Peyer's patch (tissue), 4 donors: ENCODE measurements at regions not wholly inside any gene's neighbourhood (a gene's known extent, or its start where the extent isn't known, plus 50 kb on each side); places are given as distances from the start of the nearest gene placed in this dataset.

Experiments
- DNase-seq, 3 donors: peaks; one replicate each; pipeline ENCODE4 v3.0.0-alpha.2; 2017 to 2019
- H3K27ac ChIP-seq, 4 donors: fragments of 200-600 bp; sonication (generic); one replicate each; pipeline ENCODE4 v1.5.1; 2016 to 2019
- H3K27me3 ChIP-seq, 2 donors: fragments of 200-600 bp; sonication (generic); one replicate each; pipeline ENCODE4 v1.5.1; 2019
- H3K36me3 ChIP-seq, 3 donors: fragments of 200-600 bp; sonication (generic); one replicate each; pipeline ENCODE4 v1.5.1; 2016 to 2019
- H3K4me1 ChIP-seq, 4 donors: fragments of 200-600 bp; sonication (generic); one replicate each; pipeline ENCODE4 v1.5.1; 2016 to 2019
- H3K4me3 ChIP-seq, 4 donors: fragments of 200-600 bp; sonication (generic); 1 replicate in 3 of 4; 2 replicates in 1 of 4; pipeline ENCODE4 v1.5.1; 2016 to 2019; ENCODE audit warnings: mild to moderate bottlenecking in 1 of 4
- H3K9me3 ChIP-seq, 4 donors: fragments of 200-600 bp; sonication (generic); one replicate each; pipeline ENCODE4 v1.5.1; 2016 to 2019; ENCODE audit warnings: mild to moderate bottlenecking in 1 of 4
- POLR2A ChIP-seq, 2 donors: fragments of 450-650 bp; IDR thresholded peaks; one replicate each; pipeline ENCODE4 v1.5.1; 2017; ENCODE audit warnings: antibody characterized with exemption in 2 of 2, mild to moderate bottlenecking in 2 of 2, moderate library complexity in 2 of 2
- TF ChIP-seq, protein P1 (sequence below), 6 experiments: fragments of 450-650 bp in 4 of 6; fragments of 200-600 bp in 2 of 6; sonication (generic) in 1 of 6; IDR thresholded peaks; one replicate each; pipeline ENCODE4 v1.5.1; 2017 to 2019; ENCODE audit warnings: antibody characterized with exemption in 6 of 6, mild to moderate bottlenecking in 3 of 6, moderate library complexity in 1 of 6

- H3K9me3 ChIP-seq = no peaks in the 10 kb centered on the region
- no peaks in the 10 kb centered on the region for H3K36me3 ChIP-seq
- H3K27me3 ChIP-seq = no peaks in the 10 kb centered on the region
- no peak for DNase-seq
- H3K4me3 ChIP-seq = no peak overlapping the region
- H3K4me1 ChIP-seq = no peaks in the 10 kb centered on the region
- no peak overlapping the region for H3K27ac ChIP-seq
- TF ChIP-seq, protein P1, sequence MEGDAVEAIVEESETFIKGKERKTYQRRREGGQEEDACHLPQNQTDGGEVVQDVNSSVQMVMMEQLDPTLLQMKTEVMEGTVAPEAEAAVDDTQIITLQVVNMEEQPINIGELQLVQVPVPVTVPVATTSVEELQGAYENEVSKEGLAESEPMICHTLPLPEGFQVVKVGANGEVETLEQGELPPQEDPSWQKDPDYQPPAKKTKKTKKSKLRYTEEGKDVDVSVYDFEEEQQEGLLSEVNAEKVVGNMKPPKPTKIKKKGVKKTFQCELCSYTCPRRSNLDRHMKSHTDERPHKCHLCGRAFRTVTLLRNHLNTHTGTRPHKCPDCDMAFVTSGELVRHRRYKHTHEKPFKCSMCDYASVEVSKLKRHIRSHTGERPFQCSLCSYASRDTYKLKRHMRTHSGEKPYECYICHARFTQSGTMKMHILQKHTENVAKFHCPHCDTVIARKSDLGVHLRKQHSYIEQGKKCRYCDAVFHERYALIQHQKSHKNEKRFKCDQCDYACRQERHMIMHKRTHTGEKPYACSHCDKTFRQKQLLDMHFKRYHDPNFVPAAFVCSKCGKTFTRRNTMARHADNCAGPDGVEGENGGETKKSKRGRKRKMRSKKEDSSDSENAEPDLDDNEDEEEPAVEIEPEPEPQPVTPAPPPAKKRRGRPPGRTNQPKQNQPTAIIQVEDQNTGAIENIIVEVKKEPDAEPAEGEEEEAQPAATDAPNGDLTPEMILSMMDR (IDR thresholded peaks at IDR 0.05) = no peak
- TF ChIP-seq POLR2A (IDR thresholded peaks at IDR 0.05) = no peak
Measured at GRCh38 chr5:86008704-86009103, 609.0 kb upstream of the COX7C start.

DNA sequence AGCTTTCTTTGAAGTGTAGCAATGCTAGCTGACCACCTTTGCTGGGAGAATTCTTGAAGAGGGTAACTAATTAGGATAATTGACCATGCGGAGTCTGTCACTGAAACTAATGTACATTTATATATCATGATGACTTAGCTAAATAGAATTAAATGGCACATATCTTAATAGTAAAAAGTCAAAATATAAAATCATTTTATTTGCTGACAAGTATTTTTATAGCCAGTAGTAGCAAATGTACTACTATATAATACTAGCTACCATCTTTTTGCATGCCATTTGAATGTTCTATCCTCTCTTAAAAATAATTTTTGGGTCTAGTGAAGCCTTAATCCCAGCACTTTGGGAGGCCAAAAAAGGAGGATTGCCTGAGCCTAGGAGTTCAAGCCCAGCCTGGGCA is 605.8 kb upstream of the COX7C start:
- no peaks in the 10 kb centered on the region for H3K9me3 ChIP-seq
- no peak for TF ChIP-seq POLR2A (IDR thresholded peaks at IDR 0.05)
- TF ChIP-seq, protein P1 (IDR thresholded peaks at IDR 0.05) = no peak
- H3K4me1 ChIP-seq = no peaks in the 10 kb centered on the region
- no peaks in the 10 kb centered on the region for H3K36me3 ChIP-seq
- H3K4me3 ChIP-seq = no peak overlapping the region
- H3K27ac ChIP-seq = no peak overlapping the region
- no peak for DNase-seq
- H3K27me3 ChIP-seq = no peaks in the 10 kb centered on the region

DNA sequence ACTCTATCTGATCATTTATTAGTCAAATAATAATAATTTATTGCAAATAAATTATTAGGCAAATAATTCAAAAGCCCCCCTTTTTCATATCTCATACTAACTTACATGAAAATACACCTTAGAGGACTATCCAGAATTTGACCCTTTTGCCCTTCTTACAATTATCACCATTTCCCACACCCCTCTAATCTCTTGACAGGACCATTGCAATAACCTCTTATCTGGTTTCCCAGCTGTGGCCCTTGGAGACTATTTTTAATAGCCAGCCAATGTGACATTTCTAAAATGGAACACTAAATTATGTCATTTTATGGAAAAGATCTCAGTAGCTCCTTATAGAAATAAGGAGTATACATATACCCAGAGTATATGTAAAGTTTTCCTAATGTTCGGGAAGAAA is 588.4 kb upstream of the COX7C start:
- H3K27me3 ChIP-seq = no peaks in the 10 kb centered on the region
- no peak for DNase-seq
- H3K27ac ChIP-seq = no peak overlapping the region
- no peak overlapping the region for H3K4me3 ChIP-seq
- no peaks in the 10 kb centered on the region for H3K4me1 ChIP-seq
- H3K9me3 ChIP-seq = no peaks in the 10 kb centered on the region
- TF ChIP-seq POLR2A (IDR thresholded peaks at IDR 0.05) = no peak
- TF ChIP-seq, protein P1 (IDR thresholded peaks at IDR 0.05) = no peak
- no peaks in the 10 kb centered on the region for H3K36me3 ChIP-seq

DNA sequence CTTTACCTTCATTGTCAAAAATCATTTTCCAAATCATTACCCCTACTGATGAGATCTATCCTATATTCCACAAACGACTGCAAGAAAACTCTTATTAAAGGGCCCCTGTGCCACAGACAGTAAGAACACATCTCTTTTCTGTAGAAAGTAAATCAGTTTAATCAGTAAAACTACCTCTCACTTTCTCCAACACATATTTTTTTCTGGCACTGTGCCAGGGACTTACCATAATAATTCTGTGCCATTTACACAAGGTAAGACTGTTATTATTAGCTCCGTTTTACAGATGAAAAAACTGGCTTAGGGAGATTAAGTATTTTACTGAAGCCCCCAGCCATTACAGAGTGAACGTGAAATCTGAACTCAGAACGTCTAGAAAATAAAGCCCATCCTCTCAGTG is 587.0 kb upstream of the COX7C start:
- no peak for TF ChIP-seq POLR2A (IDR thresholded peaks at IDR 0.05)
- TF ChIP-seq, protein P1 (IDR thresholded peaks at IDR 0.05) = no peak
- no peaks in the 10 kb centered on the region for H3K27me3 ChIP-seq
- H3K4me1 ChIP-seq = no peaks in the 10 kb centered on the region
- no peak overlapping the region for H3K27ac ChIP-seq
- no peak for DNase-seq
- H3K4me3 ChIP-seq = no peak overlapping the region
- no peaks in the 10 kb centered on the region for H3K36me3 ChIP-seq
- no peaks in the 10 kb centered on the region for H3K9me3 ChIP-seq

DNA sequence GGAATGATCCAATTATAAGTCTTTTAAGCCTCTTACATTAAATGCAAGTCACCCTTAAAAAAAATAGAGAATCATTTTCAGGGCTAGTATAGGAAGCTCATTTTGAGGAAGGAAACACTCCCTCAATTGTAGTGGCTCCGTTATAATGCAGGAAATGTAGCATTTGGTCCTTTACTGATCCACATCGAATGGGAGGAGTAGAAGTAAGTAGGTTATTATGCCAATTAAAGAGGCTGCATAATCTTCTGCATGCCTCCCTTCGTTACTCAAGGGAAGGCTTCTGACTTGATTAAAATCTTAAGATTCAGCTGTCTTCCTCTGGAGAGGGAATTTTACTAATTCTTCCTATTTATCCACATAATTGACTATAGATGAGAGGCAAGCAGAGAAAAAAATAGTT is 579.2 kb upstream of the COX7C start:
- H3K4me3 ChIP-seq = no peak overlapping the region
- no peaks in the 10 kb centered on the region for H3K27me3 ChIP-seq
- H3K27ac ChIP-seq = no peak overlapping the region
- no peaks in the 10 kb centered on the region for H3K9me3 ChIP-seq
- H3K36me3 ChIP-seq = no peaks in the 10 kb centered on the region
- DNase-seq = no peak
- no peaks in the 10 kb centered on the region for H3K4me1 ChIP-seq
- no peak for TF ChIP-seq POLR2A (IDR thresholded peaks at IDR 0.05)
- TF ChIP-seq, protein P1 (IDR thresholded peaks at IDR 0.05) = no peak

GRCh38 chr5:86039351-86039750 is 578.4 kb upstream of the COX7C start:
- TF ChIP-seq POLR2A (IDR thresholded peaks at IDR 0.05) = no peak
- TF ChIP-seq, protein P1 (IDR thresholded peaks at IDR 0.05) = no peak
- no peaks in the 10 kb centered on the region for H3K4me1 ChIP-seq
- H3K36me3 ChIP-seq = no peaks in the 10 kb centered on the region

More at GRCh38 chr5:86039351-86039750, 578.4 kb upstream of the COX7C start:
- no peak for DNase-seq
- H3K4me3 ChIP-seq = no peak overlapping the region
- no peaks in the 10 kb centered on the region for H3K9me3 ChIP-seq
- H3K27ac ChIP-seq = no peak overlapping the region
- no peaks in the 10 kb centered on the region for H3K27me3 ChIP-seq
